ENCODE measurements at regions not wholly inside any gene's neighbourhood (a gene's known extent, or its start where the extent isn't known, plus 50 kb on each side); places are given as distances from the start of the nearest gene placed in this dataset.

DNA sequence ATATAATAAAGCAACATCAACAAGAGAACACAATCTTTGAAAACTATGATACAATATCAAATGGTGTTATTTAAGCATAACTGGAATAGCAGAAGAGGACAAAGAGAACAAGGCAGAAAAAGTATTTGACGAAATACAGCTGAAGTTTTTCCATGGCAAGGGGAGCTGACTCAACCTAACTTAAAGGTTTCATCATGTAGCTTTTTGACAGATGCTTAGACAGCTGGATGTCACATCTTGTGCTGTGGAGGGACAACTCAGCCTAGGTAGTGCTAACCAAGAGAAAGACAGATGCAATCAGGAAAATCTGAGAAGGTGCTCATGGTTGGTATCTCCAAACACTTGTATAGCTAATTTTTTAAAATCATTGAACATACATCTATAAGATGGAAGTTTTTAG lies 208.2 kb downstream of the TFEC start:
- no peaks in the 10 kb centered on the region for H3K27me3 Mint-ChIP-seq (ENCODE audit: insufficient read depth, low read depth)
- TF ChIP-seq, protein P1, sequence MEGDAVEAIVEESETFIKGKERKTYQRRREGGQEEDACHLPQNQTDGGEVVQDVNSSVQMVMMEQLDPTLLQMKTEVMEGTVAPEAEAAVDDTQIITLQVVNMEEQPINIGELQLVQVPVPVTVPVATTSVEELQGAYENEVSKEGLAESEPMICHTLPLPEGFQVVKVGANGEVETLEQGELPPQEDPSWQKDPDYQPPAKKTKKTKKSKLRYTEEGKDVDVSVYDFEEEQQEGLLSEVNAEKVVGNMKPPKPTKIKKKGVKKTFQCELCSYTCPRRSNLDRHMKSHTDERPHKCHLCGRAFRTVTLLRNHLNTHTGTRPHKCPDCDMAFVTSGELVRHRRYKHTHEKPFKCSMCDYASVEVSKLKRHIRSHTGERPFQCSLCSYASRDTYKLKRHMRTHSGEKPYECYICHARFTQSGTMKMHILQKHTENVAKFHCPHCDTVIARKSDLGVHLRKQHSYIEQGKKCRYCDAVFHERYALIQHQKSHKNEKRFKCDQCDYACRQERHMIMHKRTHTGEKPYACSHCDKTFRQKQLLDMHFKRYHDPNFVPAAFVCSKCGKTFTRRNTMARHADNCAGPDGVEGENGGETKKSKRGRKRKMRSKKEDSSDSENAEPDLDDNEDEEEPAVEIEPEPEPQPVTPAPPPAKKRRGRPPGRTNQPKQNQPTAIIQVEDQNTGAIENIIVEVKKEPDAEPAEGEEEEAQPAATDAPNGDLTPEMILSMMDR (IDR thresholded peaks at IDR 0.05) = no peak
- TF ChIP-seq EZH2phosphoT487 (IDR thresholded peaks at IDR 0.05) (no peak), EZH2 (IDR thresholded peaks at IDR 0.05) (no peak)

DNA sequence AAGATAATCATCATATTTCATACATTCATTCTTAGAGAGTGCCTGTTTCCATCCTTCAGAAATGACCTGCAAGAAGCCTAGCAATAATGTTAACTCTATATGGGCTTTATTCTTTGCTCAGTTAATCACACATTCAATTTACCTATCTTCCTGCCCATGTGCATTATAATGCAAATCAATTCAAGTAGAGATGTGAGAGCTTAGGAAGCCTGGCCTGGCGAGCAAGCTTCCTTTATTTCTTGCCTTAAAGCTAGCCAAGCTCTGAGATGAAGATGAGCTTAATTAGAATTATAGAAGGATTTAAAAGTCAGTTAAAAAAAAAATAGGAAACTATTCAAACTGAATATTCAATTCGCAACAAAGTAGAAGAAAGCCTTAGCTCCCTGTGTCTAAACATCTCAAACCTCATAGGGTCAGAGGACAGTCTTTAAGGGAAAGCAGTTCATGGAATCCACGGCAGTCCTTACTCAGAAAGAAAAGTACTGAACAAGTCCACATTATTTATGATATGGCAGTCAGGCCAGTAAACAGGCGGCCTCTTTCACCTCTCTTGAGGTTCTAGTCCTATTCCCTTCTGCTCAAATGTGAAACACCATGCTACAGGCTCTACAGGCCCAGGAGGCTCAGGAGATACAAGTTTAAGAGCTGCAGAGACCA lies 214.1 kb downstream of the TFEC start:
- Histone ChIP-seq H3K4me1 (peaks cover 55% of the 10 kb centered on the region), H3F3A (ENCODE audit: low read depth) (peaks cover 28% of the 10 kb centered on the region), H3K4me3 (no peak overlapping the region), H2AFZ (replicated peaks) (peak overlapping the region; percentile 66), H3K9ac (no peak overlapping the region), H3K4me2 (peak overlapping the region; percentile 25), H4K20me1 (ENCODE audit: low read depth) (no peaks in the 10 kb centered on the region), H3K9me3 (ENCODE audit: low read depth) (no peaks in the 10 kb centered on the region), H3K27ac (peak overlapping the region; percentile 26), H3K27me3 (no peaks in the 10 kb centered on the region), H3K36me3 (no peaks in the 10 kb centered on the region), H3K79me2 (ENCODE audit: low read depth) (no peaks in the 10 kb centered on the region)
- Mint-ChIP-seq H3K4me1 (peaks cover 39% of the 10 kb centered on the region), H3K9me3 (no peaks in the 10 kb centered on the region), H3K36me3 (no peaks in the 10 kb centered on the region), H3K27ac (peak overlapping the region; percentile 12), H3K27me3 (ENCODE audit: insufficient read depth, low read depth) (peaks cover 4% of the 10 kb centered on the region), H3K4me3 (no peak overlapping the region)
- TF ChIP-seq EZH2phosphoT487 (IDR thresholded peaks at IDR 0.05) = no peak
- TF ChIP-seq EZH2 (IDR thresholded peaks at IDR 0.05) = no peak
- TF ChIP-seq, protein P1 (IDR thresholded peaks at IDR 0.05) = no peak
- DNase-seq (ENCODE audit: low spot score) = peak; percentile 28

More for the DNA sequence above, 208.2 kb downstream of the TFEC start:
- Histone ChIP-seq H3K4me1 (peaks cover 8% of the 10 kb centered on the region), H3K27me3 (no peaks in the 10 kb centered on the region), H2AFZ (replicated peaks) (no peak overlapping the region), H3K9ac (no peak overlapping the region), H3K79me2 (ENCODE audit: low read depth) (no peaks in the 10 kb centered on the region), H4K20me1 (ENCODE audit: low read depth) (no peaks in the 10 kb centered on the region), H3F3A (ENCODE audit: low read depth) (no peaks in the 10 kb centered on the region), H3K4me2 (no peak overlapping the region), H3K9me3 (ENCODE audit: low read depth) (no peaks in the 10 kb centered on the region), H3K27ac (no peak overlapping the region), H3K4me3 (no peak overlapping the region), H3K36me3 (no peaks in the 10 kb centered on the region)
- H3K9me3 Mint-ChIP-seq = no peaks in the 10 kb centered on the region
- H3K27ac Mint-ChIP-seq = no peak overlapping the region
- no peak for DNase-seq (ENCODE audit: low spot score)
- H3K4me3 Mint-ChIP-seq = no peak overlapping the region
- H3K36me3 Mint-ChIP-seq = no peaks in the 10 kb centered on the region
- peaks cover 3% of the 10 kb centered on the region for H3K4me1 Mint-ChIP-seq

DNA sequence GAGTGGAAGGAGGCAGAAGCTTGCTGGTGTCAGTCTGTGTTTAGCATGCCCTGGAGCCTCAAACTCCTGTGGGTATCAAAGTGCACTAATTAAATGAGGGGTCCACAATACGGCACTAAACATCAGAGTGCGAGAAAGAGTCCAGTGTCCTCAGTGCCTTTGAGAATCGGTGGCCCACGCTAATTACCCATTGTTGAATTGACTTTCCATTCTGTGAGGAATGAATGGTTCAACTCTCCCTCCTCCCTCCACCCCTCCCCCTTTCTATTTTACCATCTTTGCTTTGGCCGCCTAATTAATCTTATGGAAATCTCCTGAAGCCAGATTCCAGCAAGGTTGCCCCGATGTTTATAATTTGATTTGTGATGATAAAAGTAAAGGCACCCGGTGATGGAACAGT lies 217.8 kb downstream of the TFEC start:
- peak overlapping the region; percentile 17 for H3K4me3 Mint-ChIP-seq
- H3K4me3 ChIP-seq = peak overlapping the region; percentile 31
- H3F3A ChIP-seq (ENCODE audit: low read depth) = peaks cover 28% of the 10 kb centered on the region
- no peak overlapping the region for H3K27ac Mint-ChIP-seq
- no peak overlapping the region for H3K9ac ChIP-seq
- peaks cover 50% of the 10 kb centered on the region for H3K4me1 Mint-ChIP-seq
- no peak overlapping the region for H2AFZ ChIP-seq (replicated peaks)
- H3K4me2 ChIP-seq = peak overlapping the region; percentile 68
- TF ChIP-seq EZH2phosphoT487 (IDR thresholded peaks at IDR 0.05) = peak; percentile 49
- TF ChIP-seq, protein P1 (IDR thresholded peaks at IDR 0.05) = no peak
- H3K9me3 ChIP-seq (ENCODE audit: low read depth) = no peaks in the 10 kb centered on the region
- no peaks in the 10 kb centered on the region for H4K20me1 ChIP-seq (ENCODE audit: low read depth)
- no peaks in the 10 kb centered on the region for H3K36me3 Mint-ChIP-seq
- peak overlapping the region; percentile 63 for H3K27ac ChIP-seq
- peak; percentile 93 for DNase-seq (ENCODE audit: low spot score)
- peaks cover 4% of the 10 kb centered on the region for H3K27me3 Mint-ChIP-seq (ENCODE audit: insufficient read depth, low read depth)
- no peaks in the 10 kb centered on the region for H3K36me3 ChIP-seq
- H3K79me2 ChIP-seq (ENCODE audit: low read depth) = no peaks in the 10 kb centered on the region
- H3K9me3 Mint-ChIP-seq = no peaks in the 10 kb centered on the region
- peaks cover 74% of the 10 kb centered on the region for H3K4me1 ChIP-seq
- no peaks in the 10 kb centered on the region for H3K27me3 ChIP-seq
